ENCODE measurements at regions not wholly inside any gene's neighbourhood (a gene's known extent, or its start where the extent isn't known, plus 50 kb on each side); places are given as distances from the start of the nearest gene placed in this dataset.

GRCh38 chr2:187206071-187206470, 242.0 kb downstream of the CALCRL start:
- no peaks in the 10 kb centered on the region for H3K36me3 ChIP-seq (replicated peaks)
- H3K27me3 ChIP-seq (replicated peaks) = no peaks in the 10 kb centered on the region
- no peak for DNase-seq
- H3K4me3 ChIP-seq (ENCODE audit: low read depth, low read length) = no peak overlapping the region
- TF ChIP-seq CTCF (IDR thresholded peaks at IDR 0.05; ENCODE audit: low read depth, low read length, missing control alignments) = no peak
- no peak overlapping the region for H3K27ac ChIP-seq
- in situ Hi-C loops (cut with HindIII; ENCODE audit: low pct_ligation_motif_present, low sequenced_read_pairs) = no loop called here

- Histone ChIP-seq H3K27me3 (replicated peaks) (no peaks in the 10 kb centered on the region), H3K4me3 (ENCODE audit: low read depth, low read length) (no peak overlapping the region), H3K27ac (no peak overlapping the region), H3K36me3 (replicated peaks) (no peaks in the 10 kb centered on the region)
- no peak for TF ChIP-seq CTCF (IDR thresholded peaks at IDR 0.05; ENCODE audit: low read depth, low read length, missing control alignments)
- DNase-seq = no peak
- in situ Hi-C loops (cut with HindIII; ENCODE audit: low pct_ligation_motif_present, low sequenced_read_pairs) = no loop called here
Measured at GRCh38 chr2:187198136-187198535, 249.9 kb downstream of the CALCRL start.

- in situ Hi-C loops (cut with HindIII; ENCODE audit: low pct_ligation_motif_present, low sequenced_read_pairs) = no loop called here
- H3K27me3 ChIP-seq (replicated peaks) = no peaks in the 10 kb centered on the region
Measured at GRCh38 chr2:187194049-187194448, 254.0 kb downstream of the CALCRL start.

GRCh38 chr2:187188783-187189631, 259.0 kb downstream of the CALCRL start:
- no peak for TF ChIP-seq CTCF (IDR thresholded peaks at IDR 0.05; ENCODE audit: low read depth, low read length, missing control alignments)
- no peak overlapping the region for H3K4me3 ChIP-seq (ENCODE audit: low read depth, low read length)
- in situ Hi-C loops (cut with HindIII; ENCODE audit: low pct_ligation_motif_present, low sequenced_read_pairs) = no loop called here
- H3K36me3 ChIP-seq (replicated peaks) = no peaks in the 10 kb centered on the region
- DNase-seq = no peak
- peak overlapping the region; percentile 21 for H3K27ac ChIP-seq
- H3K27me3 ChIP-seq (replicated peaks) = no peaks in the 10 kb centered on the region

More at GRCh38 chr2:187194049-187194448, 254.0 kb downstream of the CALCRL start:
- H3K36me3 ChIP-seq (replicated peaks) = no peaks in the 10 kb centered on the region
- no peak overlapping the region for H3K27ac ChIP-seq
- no peak overlapping the region for H3K4me3 ChIP-seq (ENCODE audit: low read depth, low read length)
- no peak for DNase-seq
- TF ChIP-seq CTCF (IDR thresholded peaks at IDR 0.05; ENCODE audit: low read depth, low read length, missing control alignments) = no peak

GRCh38 chr2:187187519-187187918, 260.5 kb downstream of the CALCRL start:
- in situ Hi-C loops (cut with HindIII; ENCODE audit: low pct_ligation_motif_present, low sequenced_read_pairs) = no loop called here
- TF ChIP-seq CTCF (IDR thresholded peaks at IDR 0.05; ENCODE audit: low read depth, low read length, missing control alignments) = no peak
- no peaks in the 10 kb centered on the region for H3K27me3 ChIP-seq (replicated peaks)

More at GRCh38 chr2:187187519-187187918, 260.5 kb downstream of the CALCRL start:
- Histone ChIP-seq H3K27ac (no peak overlapping the region), H3K4me3 (ENCODE audit: low read depth, low read length) (no peak overlapping the region), H3K36me3 (replicated peaks) (no peaks in the 10 kb centered on the region)
- no peak for DNase-seq

All from brain microvascular endothelial cell (primary cell).